Keratinocyte (primary cell): ENCODE measurements at regions not wholly inside any gene's neighbourhood (a gene's known extent, or its start where the extent isn't known, plus 50 kb on each side); places are given as distances from the start of the nearest gene placed in this dataset.
A peak's percentile ranks its signal among the peaks of the same experiment; 100 is the strongest.

Experiments used
- DNase-seq: peaks from one replicate; pipeline ENCODE4 v3.0.0-alpha.2; 2011; ENCODE audit warnings: low read depth, missing footprints, low spot score
- FAIRE-seq: peaks from 2 replicates; lab custom pipeline; 2011; peaks lifted over from hg19 to GRCh38; lab: Jason Lieb, UNC
- H2AFZ ChIP-seq: 2 replicates; pipeline ENCODE4 v1.6.0; 2012; ENCODE audit warnings: low read length, control low read depth, inconsistent platforms; ENCODE audit not compliant: control insufficient read depth
- H3K27ac ChIP-seq: 2 replicates; pipeline ENCODE4 v1.5.1; 2011; ENCODE audit warnings: low read length; ENCODE audit not compliant: control insufficient read depth, insufficient read depth
- H3K27me3 ChIP-seq: 3 replicates; pipeline ENCODE4 v1.6.0; 2011; ENCODE audit warnings: low read length; ENCODE audit not compliant: control insufficient read depth, insufficient read depth; ENCODE audit errors: extremely low read depth
- H3K36me3 ChIP-seq, 2 experiments: 2 replicates in 1 of 2; 3 replicates in 1 of 2; pipeline ENCODE4 v1.5.1; 2011; ENCODE audit warnings: low read length in 2 of 2, mild to moderate bottlenecking in 1 of 2; ENCODE audit not compliant: control insufficient read depth in 2 of 2, insufficient read depth in 2 of 2; ENCODE audit errors: extremely low read depth in 1 of 2
- H3K4me1 ChIP-seq: 3 replicates; pipeline ENCODE4 v1.5.1; 2011; ENCODE audit warnings: low read length; ENCODE audit not compliant: control insufficient read depth, insufficient read depth; ENCODE audit errors: extremely low read depth
- H3K4me2 ChIP-seq: 3 replicates; pipeline ENCODE4 v1.6.0; 2011; ENCODE audit warnings: low read depth, low read length; ENCODE audit not compliant: control insufficient read depth, insufficient read depth; ENCODE audit errors: extremely low read depth
- H3K4me3 ChIP-seq, 3 experiments: fragments of 200-600 bp in 1 of 3; sonication (generic) in 1 of 3; 2 replicates in 2 of 3; 3 replicates in 1 of 3; pipeline ENCODE4 v1.5.1; 2011 to 2016; ENCODE audit warnings: low read length in 3 of 3, mild to moderate bottlenecking in 3 of 3, control low read depth in 2 of 3, inconsistent platforms in 1 of 3, low read depth in 1 of 3, mixed read lengths in 1 of 3, mixed run types in 1 of 3, moderate library complexity in 1 of 3; ENCODE audit not compliant: control insufficient read depth in 2 of 3, insufficient read depth in 2 of 3; ENCODE audit errors: extremely low read depth in 1 of 3
- H3K79me2 ChIP-seq: 2 replicates; pipeline ENCODE4 v1.6.0; 2012; ENCODE audit warnings: low read length; ENCODE audit not compliant: control insufficient read depth, insufficient read depth
- H3K9ac ChIP-seq: 3 replicates; pipeline ENCODE4 v1.6.0; 2011; ENCODE audit warnings: low read length; ENCODE audit not compliant: control insufficient read depth, insufficient read depth; ENCODE audit errors: extremely low read depth
- H3K9me1 ChIP-seq: 3 replicates; pipeline ENCODE4 v1.6.0; 2011; ENCODE audit warnings: low read length; ENCODE audit not compliant: control insufficient read depth, insufficient read depth; ENCODE audit errors: extremely low read depth
- H3K9me3 ChIP-seq: 2 replicates; pipeline ENCODE4 v1.5.1; 2012; ENCODE audit warnings: low read depth, low read length; ENCODE audit not compliant: control insufficient read depth
- H4K20me1 ChIP-seq: 3 replicates; pipeline ENCODE4 v1.6.0; 2011; ENCODE audit warnings: low read length; ENCODE audit not compliant: control insufficient read depth, insufficient read depth; ENCODE audit errors: extremely low read depth
- CTCF ChIP-seq, 3 experiments: IDR thresholded peaks in 1 of 3; conservative IDR thresholded peaks in 1 of 3; optimal IDR thresholded peaks in 1 of 3; 2 replicates in 2 of 3; 3 replicates in 1 of 3; pipeline versions ENCODE3 to v1.5.1; 2011; ENCODE audit warnings: low read length in 3 of 3, mild to moderate bottlenecking in 3 of 3, moderate library complexity in 2 of 3, control low read depth in 1 of 3, inconsistent platforms in 1 of 3; ENCODE audit not compliant: insufficient read depth in 2 of 3; ENCODE audit errors: extremely low read depth in 1 of 3
- EZH2 ChIP-seq: IDR thresholded peaks from one replicate; pipeline ENCODE4 v1.6.1; 2012; ENCODE audit warnings: inconsistent platforms, mild to moderate bottlenecking, low read length, moderate library complexity
- dilution Hi-C: fragments of 300-500 bp; cut with MboI; formaldehyde crosslinking; loops from one replicate; pipeline ENCODE4 v1.7.0; 2020; ENCODE audit warnings: low sequenced_read_pairs; ENCODE audit not compliant: extremely low pct_ligation_motif_present

- H4K20me1 ChIP-seq = no peaks in the 10 kb centered on the region
- H3K4me1 ChIP-seq = no peaks in the 10 kb centered on the region
- no peak overlapping the region for H3K27ac ChIP-seq
- no peak overlapping the region for H2AFZ ChIP-seq
- dilution Hi-C loops = no loop called here
- H3K36me3 ChIP-seq = no peaks in the 10 kb centered on the region
- H3K4me3 ChIP-seq = no peak overlapping the region
- H3K9me3 ChIP-seq = no peaks in the 10 kb centered on the region
- no peak overlapping the region for H3K9ac ChIP-seq
- no peaks in the 10 kb centered on the region for H3K79me2 ChIP-seq
- no peaks in the 10 kb centered on the region for H3K9me1 ChIP-seq
- no peak for TF ChIP-seq CTCF (optimal IDR thresholded peaks at IDR 0.05 in 1 of 3, IDR thresholded peaks at IDR 0.05 in 1 of 3, conservative IDR thresholded peaks at IDR 0.05 in 1 of 3; ENCODE audit: extremely low read depth in 1 of 3, insufficient read depth in 2 of 3, low read length in 3 of 3)
- TF ChIP-seq EZH2 = no peak
- DNase-seq = no peak
- no peak for FAIRE-seq
- H3K27me3 ChIP-seq = peaks cover 6% of the 10 kb centered on the region
- no peak overlapping the region for H3K4me2 ChIP-seq
Observed at GRCh38 chr3:99330281-99330680, 308.1 kb upstream of the COL8A1 start.

GRCh38 chr3:99325402-99325801 is 313.0 kb upstream of the COL8A1 start:
- dilution Hi-C loops = no loop called here

More at GRCh38 chr3:99325402-99325801, 313.0 kb upstream of the COL8A1 start:
- no peak overlapping the region for H3K4me3 ChIP-seq
- no peaks in the 10 kb centered on the region for H3K9me1 ChIP-seq
- no peaks in the 10 kb centered on the region for H3K4me1 ChIP-seq
- no peaks in the 10 kb centered on the region for H3K9me3 ChIP-seq
- no peaks in the 10 kb centered on the region for H4K20me1 ChIP-seq
- TF ChIP-seq EZH2 (no peak), CTCF (optimal IDR thresholded peaks at IDR 0.05 in 1 of 3, IDR thresholded peaks at IDR 0.05 in 1 of 3, conservative IDR thresholded peaks at IDR 0.05 in 1 of 3; ENCODE audit: extremely low read depth in 1 of 3, insufficient read depth in 2 of 3, low read length in 3 of 3) (no peak)
- no peak overlapping the region for H3K9ac ChIP-seq
- peaks cover 8% of the 10 kb centered on the region for H3K27me3 ChIP-seq
- no peak overlapping the region for H2AFZ ChIP-seq
- no peaks in the 10 kb centered on the region for H3K36me3 ChIP-seq
- peak overlapping the region; percentile 2 for H3K4me2 ChIP-seq
- no peak overlapping the region for H3K27ac ChIP-seq
- no peaks in the 10 kb centered on the region for H3K79me2 ChIP-seq
- peak; percentile 17 for FAIRE-seq
- DNase-seq = no peak
